GM23338 (cell line): ENCODE measurements at regions not wholly inside any gene's neighbourhood (a gene's known extent, or its start where the extent isn't known, plus 50 kb on each side); places are given as distances from the start of the nearest gene placed in this dataset.
"Not testable (repeated sequence)": the region's sequence is repeated elsewhere in the genome, so short reads cannot be mapped to it uniquely, and the experiment has no call there.

ENCODE experiments used
- ATAC-seq: fragments of 200-7000 bp; cut with Tn5 transposase; 3 replicates; pipeline ENCODE4 v1.9.1; 2020
- DNase-seq: peaks from one replicate; pipeline ENCODE4 v3.0.0-alpha.2; 2015; ENCODE audit warnings: low spot score
- H2AFZ ChIP-seq: fragments of 200-600 bp; sonication (generic); 2 replicates; pipeline ENCODE4 v1.8.0; 2016; ENCODE audit warnings: antibody characterized with exemption, mild to moderate bottlenecking, moderate library complexity
- H3F3A ChIP-seq: fragments of 200-600 bp; sonication (generic); replicated peaks from 2 replicates; pipeline ENCODE4 v1.8.0; 2017; ENCODE audit warnings: antibody characterized with exemption, mixed run types, low read depth
- H3K27ac ChIP-seq: fragments of 200-600 bp; sonication (generic); 2 replicates; pipeline ENCODE4 v1.6.1; 2016; ENCODE audit warnings: low read depth
- H3K27me3 ChIP-seq: fragments of 200-600 bp; sonication (generic); 2 replicates; pipeline ENCODE4 v1.8.0; 2016; ENCODE audit warnings: mild to moderate bottlenecking, mixed run types, moderate library complexity; ENCODE audit not compliant: insufficient read depth
- H3K36me3 ChIP-seq: fragments of 200-600 bp; sonication (generic); 2 replicates; pipeline ENCODE4 v1.8.0; 2016; ENCODE audit warnings: mild to moderate bottlenecking; ENCODE audit not compliant: insufficient read depth
- H3K4me1 ChIP-seq: fragments of 200-600 bp; sonication (generic); 2 replicates; pipeline ENCODE4 v1.8.0; 2016; ENCODE audit warnings: mild to moderate bottlenecking, moderate library complexity; ENCODE audit not compliant: insufficient read depth
- H3K4me2 ChIP-seq: fragments of 200-600 bp; sonication (generic); 2 replicates; pipeline ENCODE4 v1.7.1; 2017; ENCODE audit warnings: mixed run types
- H3K4me3 ChIP-seq: fragments of 200-600 bp; sonication (generic); 2 replicates; pipeline ENCODE4 v1.6.1; 2016; ENCODE audit warnings: mixed run types
- H3K79me2 ChIP-seq: fragments of 200-600 bp; sonication (generic); replicated peaks from 2 replicates; pipeline ENCODE4 v1.8.0; 2017; ENCODE audit warnings: mild to moderate bottlenecking; ENCODE audit not compliant: insufficient read depth
- H3K9me2 ChIP-seq: fragments of 200-600 bp; sonication (generic); 2 replicates; pipeline ENCODE4 v1.8.0; 2017; ENCODE audit not compliant: insufficient read depth
- H4K20me1 ChIP-seq: fragments of 200-600 bp; sonication (generic); replicated peaks from 2 replicates; pipeline ENCODE4 v1.8.0; 2017; ENCODE audit warnings: mild to moderate bottlenecking; ENCODE audit not compliant: insufficient read depth
- H3K27ac Mint-ChIP-seq: 2 replicates; pipeline ENCODE4 v1.8.0; 2020; ENCODE audit warnings: inconsistent platforms, mild to moderate bottlenecking, moderate library complexity, mixed read lengths
- H3K27me3 Mint-ChIP-seq: 3 replicates; pipeline ENCODE4 v1.8.0; 2022; ENCODE audit warnings: low read depth, mild to moderate bottlenecking, moderate library complexity, mixed read lengths, inconsistent platforms; ENCODE audit not compliant: insufficient read depth, poor library complexity
- H3K36me3 Mint-ChIP-seq: 3 replicates; pipeline ENCODE4 v1.8.0; 2021; ENCODE audit warnings: low read depth, mild to moderate bottlenecking, inconsistent platforms, moderate library complexity, mixed read lengths
- H3K4me1 Mint-ChIP-seq: 3 replicates; pipeline ENCODE4 v1.8.0; 2020; ENCODE audit warnings: mild to moderate bottlenecking, inconsistent platforms, mixed read lengths
- H3K4me3 Mint-ChIP-seq: 3 replicates; pipeline ENCODE4 v1.8.0; 2021; ENCODE audit warnings: moderate library complexity, mild to moderate bottlenecking, inconsistent platforms, mixed read lengths
- H3K9me3 Mint-ChIP-seq: 3 replicates; pipeline ENCODE4 v1.8.0; 2020; ENCODE audit warnings: moderate library complexity, mild to moderate bottlenecking, inconsistent platforms, mixed read lengths
- EZH2 ChIP-seq: fragments of 200-600 bp; sonication (generic); IDR thresholded peaks from one replicate; pipeline ENCODE4 v1.8.0; 2017; ENCODE audit warnings: antibody characterized with exemption, mild to moderate bottlenecking, low read depth; ENCODE audit not compliant: unreplicated experiment
- EZH2phosphoT487 ChIP-seq: fragments of 200-600 bp; sonication (generic); IDR thresholded peaks from one replicate; pipeline ENCODE4 v1.8.1; 2018; ENCODE audit warnings: antibody characterized with exemption; ENCODE audit not compliant: unreplicated experiment
- JUNB ChIP-seq: IDR thresholded peaks from one replicate; pipeline ENCODE4 v1.6.1; 2016; ENCODE audit warnings: antibody characterized with exemption; ENCODE audit not compliant: unreplicated experiment
- STAT1 ChIP-seq: IDR thresholded peaks from one replicate; pipeline ENCODE4 v1.6.1; 2016; ENCODE audit warnings: antibody characterized with exemption; ENCODE audit not compliant: unreplicated experiment
- ZNF114 ChIP-seq: fragments of 250-450 bp; sonication (Bioruptor Pico); IDR thresholded peaks from 2 replicates; pipeline ENCODE4 v1.5.0; 2020; ENCODE audit warnings: mild to moderate bottlenecking, moderate library complexity
- ZNF331 ChIP-seq: fragments of 250-450 bp; sonication (Bioruptor Pico); IDR thresholded peaks from 2 replicates; pipeline ENCODE4 v1.5.0; 2020; ENCODE audit warnings: low read depth, mild to moderate bottlenecking, moderate library complexity
- TF ChIP-seq, protein P1 (sequence below): IDR thresholded peaks from 2 replicates; pipeline ENCODE4 v1.6.1; 2016; ENCODE audit warnings: antibody characterized with exemption
- TF ChIP-seq, protein P2 (sequence below), 2 experiments: fragments of 200-600 bp in 1 of 2; sonication (generic) in 1 of 2; conservative IDR thresholded peaks; 2 replicates each; pipeline versions ENCODE4 v1.5.1 to v1.6.1; 2016 to 2017; ENCODE audit warnings: antibody characterized with exemption in 2 of 2, low read depth in 2 of 2, mild to moderate bottlenecking in 2 of 2, moderate library complexity in 1 of 2
- TF ChIP-seq, protein P3 (sequence below): IDR thresholded peaks from one replicate; pipeline ENCODE4 v1.6.1; 2018; ENCODE audit warnings: antibody characterized with exemption; ENCODE audit not compliant: unreplicated experiment

- not testable (repeated sequence) for H3F3A ChIP-seq, H3K4me3 Mint-ChIP-seq
- peaks cover 32% of the 10 kb centered on the region for H3K9me3 Mint-ChIP-seq
These were observed 298.3 kb upstream of the MAP3K7 start for GRCh38 chr6:90885137-90885536.

GRCh38 chr6:90877616-90878015, 290.7 kb upstream of the MAP3K7 start:
- H3K36me3 ChIP-seq = no peaks in the 10 kb centered on the region
- no peak for TF ChIP-seq STAT1
- no peak for TF ChIP-seq ZNF114 (CRISPR knock-in tag)
- no peak for TF ChIP-seq JUNB
- TF ChIP-seq, protein P1, sequence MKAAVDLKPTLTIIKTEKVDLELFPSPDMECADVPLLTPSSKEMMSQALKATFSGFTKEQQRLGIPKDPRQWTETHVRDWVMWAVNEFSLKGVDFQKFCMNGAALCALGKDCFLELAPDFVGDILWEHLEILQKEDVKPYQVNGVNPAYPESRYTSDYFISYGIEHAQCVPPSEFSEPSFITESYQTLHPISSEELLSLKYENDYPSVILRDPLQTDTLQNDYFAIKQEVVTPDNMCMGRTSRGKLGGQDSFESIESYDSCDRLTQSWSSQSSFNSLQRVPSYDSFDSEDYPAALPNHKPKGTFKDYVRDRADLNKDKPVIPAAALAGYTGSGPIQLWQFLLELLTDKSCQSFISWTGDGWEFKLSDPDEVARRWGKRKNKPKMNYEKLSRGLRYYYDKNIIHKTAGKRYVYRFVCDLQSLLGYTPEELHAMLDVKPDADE = no peak
- no peak for TF ChIP-seq EZH2phosphoT487
- TF ChIP-seq EZH2 = no peak
- TF ChIP-seq, protein P2, sequence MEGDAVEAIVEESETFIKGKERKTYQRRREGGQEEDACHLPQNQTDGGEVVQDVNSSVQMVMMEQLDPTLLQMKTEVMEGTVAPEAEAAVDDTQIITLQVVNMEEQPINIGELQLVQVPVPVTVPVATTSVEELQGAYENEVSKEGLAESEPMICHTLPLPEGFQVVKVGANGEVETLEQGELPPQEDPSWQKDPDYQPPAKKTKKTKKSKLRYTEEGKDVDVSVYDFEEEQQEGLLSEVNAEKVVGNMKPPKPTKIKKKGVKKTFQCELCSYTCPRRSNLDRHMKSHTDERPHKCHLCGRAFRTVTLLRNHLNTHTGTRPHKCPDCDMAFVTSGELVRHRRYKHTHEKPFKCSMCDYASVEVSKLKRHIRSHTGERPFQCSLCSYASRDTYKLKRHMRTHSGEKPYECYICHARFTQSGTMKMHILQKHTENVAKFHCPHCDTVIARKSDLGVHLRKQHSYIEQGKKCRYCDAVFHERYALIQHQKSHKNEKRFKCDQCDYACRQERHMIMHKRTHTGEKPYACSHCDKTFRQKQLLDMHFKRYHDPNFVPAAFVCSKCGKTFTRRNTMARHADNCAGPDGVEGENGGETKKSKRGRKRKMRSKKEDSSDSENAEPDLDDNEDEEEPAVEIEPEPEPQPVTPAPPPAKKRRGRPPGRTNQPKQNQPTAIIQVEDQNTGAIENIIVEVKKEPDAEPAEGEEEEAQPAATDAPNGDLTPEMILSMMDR (conservative IDR thresholded peaks at IDR 0.05; ENCODE audit: low read depth in 2 of 2) = no peak
- TF ChIP-seq, protein P3, sequence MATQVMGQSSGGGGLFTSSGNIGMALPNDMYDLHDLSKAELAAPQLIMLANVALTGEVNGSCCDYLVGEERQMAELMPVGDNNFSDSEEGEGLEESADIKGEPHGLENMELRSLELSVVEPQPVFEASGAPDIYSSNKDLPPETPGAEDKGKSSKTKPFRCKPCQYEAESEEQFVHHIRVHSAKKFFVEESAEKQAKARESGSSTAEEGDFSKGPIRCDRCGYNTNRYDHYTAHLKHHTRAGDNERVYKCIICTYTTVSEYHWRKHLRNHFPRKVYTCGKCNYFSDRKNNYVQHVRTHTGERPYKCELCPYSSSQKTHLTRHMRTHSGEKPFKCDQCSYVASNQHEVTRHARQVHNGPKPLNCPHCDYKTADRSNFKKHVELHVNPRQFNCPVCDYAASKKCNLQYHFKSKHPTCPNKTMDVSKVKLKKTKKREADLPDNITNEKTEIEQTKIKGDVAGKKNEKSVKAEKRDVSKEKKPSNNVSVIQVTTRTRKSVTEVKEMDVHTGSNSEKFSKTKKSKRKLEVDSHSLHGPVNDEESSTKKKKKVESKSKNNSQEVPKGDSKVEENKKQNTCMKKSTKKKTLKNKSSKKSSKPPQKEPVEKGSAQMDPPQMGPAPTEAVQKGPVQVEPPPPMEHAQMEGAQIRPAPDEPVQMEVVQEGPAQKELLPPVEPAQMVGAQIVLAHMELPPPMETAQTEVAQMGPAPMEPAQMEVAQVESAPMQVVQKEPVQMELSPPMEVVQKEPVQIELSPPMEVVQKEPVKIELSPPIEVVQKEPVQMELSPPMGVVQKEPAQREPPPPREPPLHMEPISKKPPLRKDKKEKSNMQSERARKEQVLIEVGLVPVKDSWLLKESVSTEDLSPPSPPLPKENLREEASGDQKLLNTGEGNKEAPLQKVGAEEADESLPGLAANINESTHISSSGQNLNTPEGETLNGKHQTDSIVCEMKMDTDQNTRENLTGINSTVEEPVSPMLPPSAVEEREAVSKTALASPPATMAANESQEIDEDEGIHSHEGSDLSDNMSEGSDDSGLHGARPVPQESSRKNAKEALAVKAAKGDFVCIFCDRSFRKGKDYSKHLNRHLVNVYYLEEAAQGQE = no peak
- no peak for TF ChIP-seq ZNF331 (CRISPR knock-in tag)

More at GRCh38 chr6:90885137-90885536, 298.3 kb upstream of the MAP3K7 start:
- H3K27ac ChIP-seq, H3K4me1 ChIP-seq, H3K4me2 ChIP-seq, H3K79me2 ChIP-seq, H3K9me2 ChIP-seq, H3K36me3 ChIP-seq, H3K27me3 Mint-ChIP-seq, H4K20me1 ChIP-seq, H3K4me3 ChIP-seq, H3K27me3 ChIP-seq, DNase-seq, ATAC-seq: not testable (repeated sequence)
- H2AFZ ChIP-seq = peak overlapping the region; percentile 88
- Mint-ChIP-seq H3K27ac (peak overlapping the region; percentile 85), H3K4me1 (peaks cover 12% of the 10 kb centered on the region), H3K36me3 (peaks cover 21% of the 10 kb centered on the region; the same call in 2 of the 3 replicates)
- TF ChIP-seq, protein P2 (conservative IDR thresholded peaks at IDR 0.05; ENCODE audit: low read depth in 2 of 2) = 0 out of 4 replicates have a peak, but pooled peaks of 1 of the 2 experiments have one; percentile 1

More at GRCh38 chr6:90877616-90878015, 290.7 kb upstream of the MAP3K7 start:
- ATAC-seq = no peak
- H3K27me3 Mint-ChIP-seq = peaks cover 3% of the 10 kb centered on the region
- H3K9me2 ChIP-seq = no peaks in the 10 kb centered on the region
- H3K4me1 ChIP-seq = no peaks in the 10 kb centered on the region
- no peaks in the 10 kb centered on the region for H3K79me2 ChIP-seq
- H4K20me1 ChIP-seq = no peaks in the 10 kb centered on the region
- H3K27ac Mint-ChIP-seq = no peak overlapping the region
- no peaks in the 10 kb centered on the region for H3K27me3 ChIP-seq
- no peaks in the 10 kb centered on the region for H3F3A ChIP-seq
- H2AFZ ChIP-seq = peak overlapping the region; percentile 69
- DNase-seq = no peak
- no peak overlapping the region for H3K4me3 Mint-ChIP-seq
- H3K4me3 ChIP-seq = no peak overlapping the region
- no peak overlapping the region for H3K4me2 ChIP-seq
- H3K36me3 Mint-ChIP-seq = peaks cover 8% of the 10 kb centered on the region; the same call in 2 of the 3 replicates
- no peaks in the 10 kb centered on the region for H3K4me1 Mint-ChIP-seq
- H3K27ac ChIP-seq = no peak overlapping the region
- H3K9me3 Mint-ChIP-seq = peaks cover 17% of the 10 kb centered on the region
